ENCODE measurements at regions not wholly inside any gene's neighbourhood (a gene's known extent, or its start where the extent isn't known, plus 50 kb on each side); places are given as distances from the start of the nearest gene placed in this dataset.

DNA sequence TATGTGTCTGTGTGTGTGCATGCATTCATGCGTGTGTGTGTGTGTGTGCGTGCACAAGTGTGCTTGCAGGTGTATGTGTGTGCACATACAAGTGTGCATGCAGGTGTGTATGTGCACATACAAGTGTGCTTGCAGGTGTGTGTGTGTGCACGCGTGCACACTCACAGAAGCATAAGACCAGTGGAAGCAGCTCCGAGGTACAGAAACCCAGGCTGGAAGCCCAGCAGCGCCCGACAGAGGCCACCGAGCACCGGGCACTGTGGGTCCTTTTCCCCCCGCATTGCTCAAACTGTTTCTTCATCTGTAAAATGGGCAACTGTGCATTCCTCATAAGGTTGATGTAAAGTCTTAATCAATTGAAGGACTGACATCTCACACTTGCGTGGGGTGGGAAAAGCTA is 243.3 kb upstream of the TCERG1L start:
- DNase-seq (ENCODE audit: low read depth in 1 of 2, low spot score in 1 of 2): no peak
- WGBS (ENCODE audit: missing lambda C conversion rate): 39% methylated on average over 10 of the region's 11 CpGs
- FAIRE-seq: no peak
- no peaks in the 10 kb centered on the region for H3K9me3 ChIP-seq
- no peak overlapping the region for H3K4me3 ChIP-seq
- ChIA-PET CTCF (interaction anchor here (0.9 to 1.1 kb wide), 2 partner anchors 10 to 20 kb away, joined by 3 read pairs; no protein-coding TSS in a partner anchor), POLR2A (no interaction called here)
- H3K4me1 ChIP-seq: no peaks in the 10 kb centered on the region
- H3K4me2 ChIP-seq: no peak overlapping the region
- H3K27ac ChIP-seq: no peak overlapping the region
- TF ChIP-seq PHF8 (IDR thresholded peaks at IDR 0.05; ENCODE audit: borderline replicate concordance, low read depth): no peak
- TF ChIP-seq EP300 (IDR thresholded peaks at IDR 0.05): no peak
- TF ChIP-seq ZC3H11A (IDR thresholded peaks at IDR 0.05): no peak
- TF ChIP-seq SREBF2 (IDR thresholded peaks at IDR 0.05): no peak
- TF ChIP-seq KDM1A (IDR thresholded peaks at IDR 0.05; ENCODE audit: low read depth): no peak
- no peak for TF ChIP-seq CHD4 (IDR thresholded peaks at IDR 0.05; ENCODE audit: borderline replicate concordance)
- TF ChIP-seq, protein P1, sequence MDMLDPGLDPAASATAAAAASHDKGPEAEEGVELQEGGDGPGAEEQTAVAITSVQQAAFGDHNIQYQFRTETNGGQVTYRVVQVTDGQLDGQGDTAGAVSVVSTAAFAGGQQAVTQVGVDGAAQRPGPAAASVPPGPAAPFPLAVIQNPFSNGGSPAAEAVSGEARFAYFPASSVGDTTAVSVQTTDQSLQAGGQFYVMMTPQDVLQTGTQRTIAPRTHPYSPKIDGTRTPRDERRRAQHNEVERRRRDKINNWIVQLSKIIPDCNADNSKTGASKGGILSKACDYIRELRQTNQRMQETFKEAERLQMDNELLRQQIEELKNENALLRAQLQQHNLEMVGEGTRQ (IDR thresholded peaks at IDR 0.05): no peak
- no peak for TF ChIP-seq CEBPB (IDR thresholded peaks at IDR 0.05)
- TF ChIP-seq MAZ (IDR thresholded peaks at IDR 0.05; ENCODE audit: borderline replicate concordance, low read depth, low read length): no peak
- no peak for TF ChIP-seq HOXB13 (CRISPR knock-in tag; IDR thresholded peaks at IDR 0.05; ENCODE audit: low read depth)
- TF ChIP-seq, protein P2, sequence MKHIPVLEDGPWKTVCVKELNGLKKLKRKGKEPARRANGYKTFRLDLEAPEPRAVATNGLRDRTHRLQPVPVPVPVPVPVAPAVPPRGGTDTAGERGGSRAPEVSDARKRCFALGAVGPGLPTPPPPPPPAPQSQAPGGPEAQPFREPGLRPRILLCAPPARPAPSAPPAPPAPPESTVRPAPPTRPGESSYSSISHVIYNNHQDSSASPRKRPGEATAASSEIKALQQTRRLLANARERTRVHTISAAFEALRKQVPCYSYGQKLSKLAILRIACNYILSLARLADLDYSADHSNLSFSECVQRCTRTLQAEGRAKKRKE (CRISPR knock-in tag; IDR thresholded peaks at IDR 0.05; ENCODE audit: low read depth): no peak
- TF ChIP-seq, protein P3, sequence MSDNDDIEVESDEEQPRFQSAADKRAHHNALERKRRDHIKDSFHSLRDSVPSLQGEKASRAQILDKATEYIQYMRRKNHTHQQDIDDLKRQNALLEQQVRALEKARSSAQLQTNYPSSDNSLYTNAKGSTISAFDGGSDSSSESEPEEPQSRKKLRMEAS (IDR thresholded peaks at IDR 0.05): no peak
- TF ChIP-seq, protein P4, sequence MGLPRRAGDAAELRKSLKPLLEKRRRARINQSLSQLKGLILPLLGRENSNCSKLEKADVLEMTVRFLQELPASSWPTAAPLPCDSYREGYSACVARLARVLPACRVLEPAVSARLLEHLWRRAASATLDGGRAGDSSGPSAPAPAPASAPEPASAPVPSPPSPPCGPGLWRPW (IDR thresholded peaks at IDR 0.05): no peak
- no peak for TF ChIP-seq HOXA7 (CRISPR knock-in tag; IDR thresholded peaks at IDR 0.05)
- TF ChIP-seq, protein P5, sequence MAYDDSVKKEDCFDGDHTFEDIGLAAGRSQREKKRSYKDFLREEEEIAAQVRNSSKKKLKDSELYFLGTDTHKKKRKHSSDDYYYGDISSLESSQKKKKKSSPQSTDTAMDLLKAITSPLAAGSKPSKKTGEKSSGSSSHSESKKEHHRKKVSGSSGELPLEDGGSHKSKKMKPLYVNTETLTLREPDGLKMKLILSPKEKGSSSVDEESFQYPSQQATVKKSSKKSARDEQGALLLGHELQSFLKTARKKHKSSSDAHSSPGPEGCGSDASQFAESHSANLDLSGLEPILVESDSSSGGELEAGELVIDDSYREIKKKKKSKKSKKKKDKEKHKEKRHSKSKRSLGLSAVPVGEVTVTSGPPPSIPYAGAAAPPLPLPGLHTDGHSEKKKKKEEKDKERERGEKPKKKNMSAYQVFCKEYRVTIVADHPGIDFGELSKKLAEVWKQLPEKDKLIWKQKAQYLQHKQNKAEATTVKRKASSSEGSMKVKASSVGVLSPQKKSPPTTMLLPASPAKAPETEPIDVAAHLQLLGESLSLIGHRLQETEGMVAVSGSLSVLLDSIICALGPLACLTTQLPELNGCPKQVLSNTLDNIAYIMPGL (CRISPR knock-in tag; IDR thresholded peaks at IDR 0.05; ENCODE audit: borderline replicate concordance): no peak
- TF ChIP-seq NFE2L2 (conservative IDR thresholded peaks at IDR 0.05; ENCODE audit: low read length): no peak
- no peak for TF ChIP-seq CBX2 (IDR thresholded peaks at IDR 0.05; ENCODE audit: borderline replicate concordance, low read depth)
- TF ChIP-seq TFCP2L1 (CRISPR knock-in tag; IDR thresholded peaks at IDR 0.05): no peak
- no peak for TF ChIP-seq KDM5A (IDR thresholded peaks at IDR 0.05)
- ATAC-seq: no peak

DNA sequence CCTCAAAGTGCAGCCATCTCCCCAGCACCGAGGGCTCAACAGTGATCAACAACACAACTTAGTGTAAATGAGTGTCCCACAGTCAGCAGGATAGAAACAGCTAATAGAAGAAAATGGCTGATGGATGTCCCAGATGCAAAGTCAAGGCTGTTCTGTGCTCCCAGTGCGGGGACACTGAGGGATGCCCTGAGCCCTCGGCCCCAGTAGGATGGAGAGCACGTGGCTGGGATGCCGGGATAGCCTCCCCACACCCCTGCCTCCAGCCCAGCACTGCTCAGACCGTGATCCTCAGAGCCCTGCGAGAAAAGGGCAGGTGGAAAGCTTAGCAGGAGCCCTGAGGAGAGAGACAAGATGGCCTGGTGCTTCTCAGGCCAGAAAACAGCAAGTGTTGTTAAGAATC is 243.9 kb upstream of the TCERG1L start:
- DNase-seq (ENCODE audit: low read depth in 1 of 2, low spot score in 1 of 2) (no peak), ATAC-seq (no peak), FAIRE-seq (no peak)
- no peak overlapping the region for H3K4me2 ChIP-seq
- H3K9me3 ChIP-seq: no peaks in the 10 kb centered on the region
- H3K4me3 ChIP-seq: no peak overlapping the region
- ChIA-PET POLR2A (no interaction called here), CTCF (interaction anchor here (0.9 to 1.1 kb wide), 2 partner anchors 10 to 21 kb away, joined by 3 read pairs; no protein-coding TSS in a partner anchor)
- no peaks in the 10 kb centered on the region for H3K4me1 ChIP-seq
- TF ChIP-seq NPAS2 (CRISPR knock-in tag; IDR thresholded peaks at IDR 0.05; ENCODE audit: borderline replicate concordance) (no peak), FOSB (CRISPR knock-in tag; IDR thresholded peaks at IDR 0.05) (no peak), POLR2AphosphoS2 (conservative IDR thresholded peaks at IDR 0.05; ENCODE audit: low read length) (no peak), RCOR1 (IDR thresholded peaks at IDR 0.05; ENCODE audit: low read depth, low read length) (no peak), EP300 (IDR thresholded peaks at IDR 0.05) (no peak), GATA3 (IDR thresholded peaks at IDR 0.05; ENCODE audit: borderline replicate concordance) (no peak), JUN (IDR thresholded peaks at IDR 0.05) (no peak), CBX2 (IDR thresholded peaks at IDR 0.05; ENCODE audit: borderline replicate concordance, low read depth) (no peak)
- TF ChIP-seq, protein P3 (IDR thresholded peaks at IDR 0.05): no peak
- TF ChIP-seq, protein P1 (IDR thresholded peaks at IDR 0.05): no peak
- 2% methylated on average over 6 of the region's 7 CpGs for WGBS (ENCODE audit: missing lambda C conversion rate)
- no peak overlapping the region for H3K27ac ChIP-seq
